HG03354 (cell line): ENCODE measurements at regions not wholly inside any gene's neighbourhood (a gene's known extent, or its start where the extent isn't known, plus 50 kb on each side); places are given as distances from the start of the nearest gene placed in this dataset.
"Not testable (repeated sequence)": the region's sequence is repeated elsewhere in the genome, so short reads cannot be mapped to it uniquely, and the experiment has no call there.

Experiments
- ATAC-seq: cut with Tn5 transposase; IDR thresholded peaks from one replicate; pipeline ENCODE4 v1.9.1; 2021; ENCODE audit warnings: mild to moderate bottlenecking; ENCODE audit not compliant: unreplicated experiment, poor library complexity, severe bottlenecking

DNA sequence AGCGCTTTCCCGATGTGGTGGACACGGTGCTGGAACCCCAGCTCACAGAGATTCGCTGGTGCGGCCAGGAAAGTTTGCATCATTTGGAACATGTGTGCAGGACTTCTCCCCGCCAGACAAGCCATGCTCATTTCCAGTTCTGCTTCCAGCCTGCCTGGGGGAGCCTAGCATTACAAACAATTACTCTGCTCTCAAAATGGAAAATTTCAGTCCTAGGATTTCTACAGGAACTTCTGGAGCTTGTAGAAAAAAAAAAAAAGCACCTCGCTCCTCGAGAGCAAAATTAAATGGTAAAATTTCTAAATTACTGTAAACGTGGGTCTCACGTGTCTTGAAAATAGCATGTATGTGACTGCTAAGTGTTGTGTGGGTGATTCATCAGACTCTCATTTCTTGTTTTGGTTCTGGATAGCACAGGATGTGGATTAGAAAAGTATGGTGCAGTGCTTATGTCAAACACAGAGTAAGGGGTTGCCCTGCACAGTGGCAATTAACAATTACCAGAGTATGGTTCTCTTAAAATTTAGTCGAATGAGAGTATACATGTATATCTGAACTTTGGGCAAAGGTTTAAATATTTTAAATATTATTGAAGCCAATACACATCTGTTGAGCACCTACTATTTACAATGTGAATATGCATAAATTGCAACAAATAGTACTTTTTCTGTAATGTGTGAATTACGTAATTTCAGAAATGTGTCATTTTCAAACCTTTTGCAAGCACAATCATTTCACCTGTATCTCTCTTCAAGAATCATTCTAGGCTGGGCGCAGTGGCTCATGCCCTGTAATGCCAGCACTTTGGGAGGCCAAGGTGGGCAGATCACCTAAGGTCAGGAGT lies 61.8 kb upstream of the PTGFRN start:
- ATAC-seq: no peak

GRCh38 chr1:116850436-116850835 lies 59.3 kb upstream of the PTGFRN start:
- ATAC-seq: no peak

DNA sequence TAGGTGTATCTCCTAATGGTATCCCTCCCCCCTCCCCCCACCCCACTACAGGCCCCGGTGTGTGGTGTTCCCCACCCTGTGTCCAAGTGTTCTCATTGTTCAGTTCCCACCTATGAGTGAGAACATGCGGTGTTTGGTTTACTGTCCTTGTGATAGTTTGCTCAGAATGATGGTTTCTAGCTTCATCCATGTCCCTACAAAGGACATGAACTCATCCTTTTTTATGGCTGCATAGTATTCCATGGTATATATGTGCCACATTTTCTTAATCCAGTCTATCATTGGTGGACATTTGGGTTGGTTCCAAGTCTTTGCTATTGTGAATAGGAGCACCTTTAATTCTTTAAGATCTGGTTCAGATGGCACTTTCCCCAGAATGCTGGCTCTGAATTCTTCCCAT lies 58.5 kb upstream of the PTGFRN start:
- not testable (repeated sequence) for ATAC-seq

GRCh38 chr1:116851846-116852245 lies 57.9 kb upstream of the PTGFRN start:
- ATAC-seq: no peak

DNA sequence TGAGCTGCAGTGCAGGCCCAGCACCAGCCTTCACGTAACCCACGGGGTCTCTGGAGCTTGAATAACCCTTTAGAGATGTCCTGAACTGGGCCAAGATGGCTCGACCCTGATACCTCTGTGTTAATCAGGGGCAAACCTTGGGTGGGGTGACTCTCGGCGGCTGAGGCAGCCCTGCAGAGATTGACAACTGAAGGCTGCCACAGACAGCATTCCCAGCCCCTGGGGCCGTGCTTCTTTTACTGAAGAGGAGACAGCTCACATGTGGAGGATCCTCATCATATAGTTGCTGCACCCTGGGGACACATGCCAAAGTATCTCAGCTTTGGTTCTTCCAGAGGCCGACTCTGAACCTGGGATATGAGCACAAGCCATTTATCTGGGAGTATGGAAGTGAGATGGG lies 57.3 kb upstream of the PTGFRN start:
- no peak for ATAC-seq

GRCh38 chr1:116852910-116853309 lies 56.8 kb upstream of the PTGFRN start:
- ATAC-seq: no peak

GRCh38 chr1:116853680-116854402 lies 55.9 kb upstream of the PTGFRN start:
- no peak for ATAC-seq

DNA sequence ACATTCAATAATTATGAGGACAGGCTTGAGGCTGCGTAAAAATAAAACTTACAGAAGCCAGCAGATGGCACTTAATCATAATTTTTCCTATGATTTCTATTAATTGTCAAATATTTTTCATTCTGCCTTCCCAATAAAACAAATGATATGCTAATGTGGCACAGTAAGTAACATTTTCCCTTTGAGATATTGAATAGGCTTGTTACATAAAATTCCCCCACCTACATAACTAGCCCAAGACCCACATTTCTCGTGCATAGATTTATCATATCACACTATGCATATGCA lies 55.4 kb upstream of the PTGFRN start:
- no peak for ATAC-seq

DNA sequence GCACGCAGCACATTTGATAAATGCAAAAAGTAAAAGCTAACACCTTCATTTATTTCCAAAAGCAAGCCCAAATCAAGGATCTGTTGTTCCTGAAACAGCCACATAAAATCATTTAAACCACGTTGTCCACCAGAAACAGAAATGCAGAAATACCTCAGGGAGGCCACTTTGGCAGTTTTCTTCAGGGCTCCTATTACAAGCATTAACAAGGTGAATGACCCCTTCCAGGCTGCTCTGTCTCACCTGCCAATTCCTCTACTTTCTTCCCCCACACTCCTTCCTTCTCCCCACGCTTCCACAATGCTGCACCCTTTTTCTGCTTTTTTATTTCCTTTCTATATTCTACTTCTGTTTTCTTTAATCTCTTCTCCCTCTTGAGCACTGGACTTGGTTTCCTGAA lies 55.0 kb upstream of the PTGFRN start:
- ATAC-seq: no peak

- ATAC-seq: no peak
These were observed 54.5 kb upstream of the PTGFRN start for GRCh38 chr1:116855191-116855619.

GRCh38 chr1:116855773-116856201 lies 53.9 kb upstream of the PTGFRN start:
- no peak for ATAC-seq

- ATAC-seq: no peak
These were observed 53.4 kb upstream of the PTGFRN start for GRCh38 chr1:116856312-116856711.

DNA sequence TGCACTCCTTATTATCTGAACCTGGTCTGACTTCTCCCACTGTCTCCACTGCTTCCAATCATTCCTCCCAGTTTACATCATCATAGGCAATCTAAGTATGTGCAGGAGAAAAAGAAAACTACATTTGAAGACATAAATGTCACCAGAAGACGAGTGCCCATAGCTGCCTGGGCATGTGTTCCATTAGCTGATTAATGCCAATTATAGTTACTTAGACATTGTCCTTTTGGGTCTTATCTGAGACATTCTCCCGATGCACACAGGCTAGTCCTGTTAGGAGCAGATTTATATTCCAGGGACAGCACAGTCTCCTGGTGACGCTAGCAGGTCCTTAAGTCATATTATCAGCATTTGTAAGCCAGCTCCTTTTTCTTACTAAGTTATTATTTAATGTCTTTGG lies 52.6 kb upstream of the PTGFRN start:
- no peak for ATAC-seq
